Spleen (tissue), 11 donors: ENCODE measurements at regions not wholly inside any gene's neighbourhood (a gene's known extent, or its start where the extent isn't known, plus 50 kb on each side); places are given as distances from the start of the nearest gene placed in this dataset.

ENCODE experiments used
- DNase-seq: peaks from one replicate; pipeline ENCODE4 v3.0.0-alpha.2; 2020
- H3K27ac ChIP-seq, 8 donors: fragments of 200-600 bp; sonication (generic) in 7 of 8; 1 replicate in 4 of 8; 2 replicates in 4 of 8; pipeline versions ENCODE4 v1.5.0 to v1.8.0; 2016 to 2021; ENCODE audit warnings: inconsistent platforms in 4 of 8, mild to moderate bottlenecking in 4 of 8, moderate library complexity in 1 of 8
- H3K27me3 ChIP-seq, 7 donors: fragments of 200-600 bp; sonication (generic) in 6 of 7; replicated peaks in 1 of 7; 1 replicate in 4 of 7; 2 replicates in 3 of 7; pipeline versions ENCODE4 v1.5.0 to v1.8.0; 2016 to 2021; ENCODE audit warnings: inconsistent platforms in 3 of 7, mild to moderate bottlenecking in 1 of 7
- H3K36me3 ChIP-seq, 6 donors: fragments of 200-600 bp; sonication (generic) in 5 of 6; 1 replicate in 4 of 6; 2 replicates in 2 of 6; pipeline versions ENCODE4 v1.5.0 to v1.8.0; 2016 to 2021; ENCODE audit warnings: inconsistent platforms in 2 of 6
- H3K4me1 ChIP-seq, 6 donors: fragments of 200-600 bp; sonication (generic) in 5 of 6; 1 replicate in 3 of 6; 2 replicates in 3 of 6; pipeline versions ENCODE4 v1.5.0 to v1.8.0; 2016 to 2021; ENCODE audit warnings: inconsistent platforms in 3 of 6
- H3K4me3 ChIP-seq, 8 donors: fragments of 200-600 bp; sonication (generic) in 7 of 8; 1 replicate in 4 of 8; 2 replicates in 4 of 8; pipeline versions ENCODE4 v1.5.0 to v1.8.0; 2016 to 2021; ENCODE audit warnings: inconsistent platforms in 4 of 8, mild to moderate bottlenecking in 4 of 8, moderate library complexity in 2 of 8
- H3K9me3 ChIP-seq, 8 donors: fragments of 200-600 bp; sonication (generic) in 7 of 8; 1 replicate in 4 of 8; 2 replicates in 4 of 8; pipeline versions ENCODE4 v1.5.0 to v1.8.0; 2016 to 2021; ENCODE audit warnings: inconsistent platforms in 4 of 8
- CTCF ChIP-seq, 11 experiments: fragments of 200-600 bp in 7 of 11; fragments of 450-650 bp in 4 of 11; sonication (generic) in 4 of 11; IDR thresholded peaks in 8 of 11; conservative IDR thresholded peaks in 3 of 11; 1 replicate in 7 of 11; 2 replicates in 4 of 11; pipeline versions ENCODE4 v1.4.0 to v1.8.0; 2016 to 2021; ENCODE audit warnings: antibody characterized with exemption in 11 of 11, inconsistent platforms in 4 of 11, mild to moderate bottlenecking in 1 of 11
- POLR2A ChIP-seq, 3 donors: fragments of 450-650 bp; IDR thresholded peaks; one replicate each; pipeline ENCODE4 v1.5.1; 2017; ENCODE audit warnings: antibody characterized with exemption in 3 of 3, mild to moderate bottlenecking in 1 of 3
- POLR2AphosphoS5 ChIP-seq, 3 donors: sonication (generic); formaldehyde crosslinking; IDR thresholded peaks; one replicate each; pipeline ENCODE4 v1.5.1; 2017; ENCODE audit warnings: antibody characterized with exemption in 3 of 3
- WGBS, 5 donors: extraction: QIAGEN DNeasy Blood & Tissue Kit in 3 of 5; methylation state at CpG; one replicate each; pipeline versions ENCODE4 v1.1.5 to v1.1.7; 2013 to 2018; 5-methylcytosine and 5-hydroxymethylcytosine counted together
- intact Hi-C: fragments of 100-400 bp; cut with DNase I; formaldehyde crosslinking; loops from one replicate; pipeline ENCODE4 v1.15.0; 2023; ENCODE audit warnings: low total_unique reads
- donor health status: healthy with polysubstance abuse.
- donor health status: DM: no; HTN: no; CAD: no; lungs with moderate emphysema.
- donor health status: DM: no; HTN: no; CAD: no.
- donor health status: Bipolar disorder and iron deficiency.
- donor health status: healthy.
- donor health status: DM: no; HTN: no; CAD: no.
- donor health status: DM: yes; HTN: yes; CAD: no.

- intact Hi-C loops: no loop called here
- Histone ChIP-seq H3K27ac (no peak overlapping the region), H3K27me3 (no peaks in the 10 kb centered on the region), H3K36me3 (no peaks in the 10 kb centered on the region), H3K4me1 (no peaks in the 10 kb centered on the region), H3K9me3 (peaks cover 0 to 8% (median 0%) of the 10 kb centered on the region in 8 donors), H3K4me3 (no peak overlapping the region)
- TF ChIP-seq POLR2AphosphoS5 (IDR thresholded peaks at IDR 0.05) (no peak), CTCF (IDR thresholded peaks at IDR 0.05 in 8 of 11, conservative IDR thresholded peaks at IDR 0.05 in 3 of 11) (no peak), POLR2A (IDR thresholded peaks at IDR 0.05) (no peak)
- 84 to 92% (median 86%) methylated on average over 3 of the region's 3 CpGs for WGBS, 5 donors
- no peak for DNase-seq
Observed at GRCh38 chr4:23161787-23162186, 469.1 kb downstream of the GBA3 start.

GRCh38 chr4:23153076-23153475, 460.3 kb downstream of the GBA3 start:
- 66 to 84% (median 70%) methylated on average over 2 of the region's 2 CpGs for WGBS, 5 donors
- Histone ChIP-seq H3K27me3 (no peaks in the 10 kb centered on the region), H3K9me3 (no peaks in the 10 kb centered on the region), H3K36me3 (no peaks in the 10 kb centered on the region), H3K4me3 (no peak overlapping the region), H3K27ac (no peak overlapping the region), H3K4me1 (no peaks in the 10 kb centered on the region)
- no peak for DNase-seq
- intact Hi-C loops: no loop called here
- TF ChIP-seq POLR2AphosphoS5 (IDR thresholded peaks at IDR 0.05) (no peak), CTCF (IDR thresholded peaks at IDR 0.05 in 8 of 11, conservative IDR thresholded peaks at IDR 0.05 in 3 of 11) (no peak), POLR2A (IDR thresholded peaks at IDR 0.05) (no peak)

- H3K36me3 ChIP-seq: no peaks in the 10 kb centered on the region
- no peaks in the 10 kb centered on the region for H3K27me3 ChIP-seq
- intact Hi-C loops: no loop called here
- no peaks in the 10 kb centered on the region for H3K4me1 ChIP-seq
- no peak overlapping the region for H3K27ac ChIP-seq
- H3K4me3 ChIP-seq: no peak overlapping the region
- no peak for DNase-seq
- TF ChIP-seq CTCF (IDR thresholded peaks at IDR 0.05 in 8 of 11, conservative IDR thresholded peaks at IDR 0.05 in 3 of 11): no peak
- no peak for TF ChIP-seq POLR2A (IDR thresholded peaks at IDR 0.05)
- no peak for TF ChIP-seq POLR2AphosphoS5 (IDR thresholded peaks at IDR 0.05)
- H3K9me3 ChIP-seq: peaks cover 0 to 9% (median 6%) of the 10 kb centered on the region in 8 donors
- 91 to 96% (median 93%) methylated on average over 4 of the region's 4 CpGs for WGBS, 5 donors
Observed at GRCh38 chr4:23149815-23150214, 457.1 kb downstream of the GBA3 start.

- no peak overlapping the region for H3K4me3 ChIP-seq
- TF ChIP-seq CTCF (IDR thresholded peaks at IDR 0.05 in 8 of 11, conservative IDR thresholded peaks at IDR 0.05 in 3 of 11) (no peak), POLR2A (IDR thresholded peaks at IDR 0.05) (no peak), POLR2AphosphoS5 (IDR thresholded peaks at IDR 0.05) (no peak)
- intact Hi-C loops: no loop called here
- no peaks in the 10 kb centered on the region for H3K36me3 ChIP-seq
- peaks cover 0 to 9% (median 6%) of the 10 kb centered on the region in 8 donors for H3K9me3 ChIP-seq
- no peak overlapping the region for H3K27ac ChIP-seq
- no peaks in the 10 kb centered on the region for H3K27me3 ChIP-seq
- H3K4me1 ChIP-seq: no peaks in the 10 kb centered on the region
- DNase-seq: no peak
Observed at GRCh38 chr4:23144707-23145106, 452.0 kb downstream of the GBA3 start.
